ENCODE measurements at regions not wholly inside any gene's neighbourhood (a gene's known extent, or its start where the extent isn't known, plus 50 kb on each side); places are given as distances from the start of the nearest gene placed in this dataset.
A peak's percentile ranks its signal among the peaks of the same experiment; 100 is the strongest.

- DNase-seq = no peak
Measured at GRCh38 chr3:65231544-65231943, 543.7 kb upstream of the ADAMTS9 start.

DNA sequence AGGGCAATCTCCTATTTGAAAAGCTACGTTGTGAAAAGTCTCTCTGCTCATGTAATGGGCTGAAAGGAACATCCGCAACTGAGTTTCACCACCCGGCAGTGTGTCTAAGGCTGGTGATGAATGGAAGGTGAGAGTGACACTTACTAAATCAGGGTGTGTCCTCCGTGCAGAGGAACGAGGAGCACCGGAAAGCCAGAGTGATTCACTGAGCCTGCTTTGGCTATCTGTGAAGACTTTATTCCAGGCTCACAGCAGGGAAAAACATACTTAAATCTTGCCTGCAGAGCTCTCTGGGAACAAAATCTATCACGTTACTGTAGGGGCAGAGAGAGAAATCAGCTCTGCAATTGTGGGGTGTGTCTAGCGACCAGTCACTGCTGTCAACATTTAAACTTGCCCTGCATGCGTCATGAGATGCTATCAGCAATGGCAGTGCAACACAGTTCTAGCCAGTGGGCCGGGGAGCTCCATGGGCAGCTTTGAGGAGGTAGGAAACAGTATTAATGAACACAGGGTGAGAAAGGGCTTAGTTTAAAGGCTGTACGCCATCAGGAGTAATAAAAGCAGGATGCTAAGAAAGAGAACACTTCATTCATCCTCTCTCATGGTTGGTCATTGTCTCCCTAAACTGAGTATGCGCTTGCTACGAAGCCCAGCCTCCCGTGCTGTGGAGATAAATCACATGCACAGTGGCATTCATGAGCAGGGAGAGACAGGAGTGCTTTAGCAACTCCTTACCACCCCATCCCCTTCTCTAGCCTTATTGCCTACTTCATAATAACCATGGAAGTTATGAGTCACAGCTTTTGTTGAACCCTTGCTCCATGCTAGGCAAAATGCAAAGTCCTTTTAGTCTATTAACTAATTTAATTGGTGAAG, 542.7 kb upstream of the ADAMTS9 start:
- no peak for DNase-seq

DNA sequence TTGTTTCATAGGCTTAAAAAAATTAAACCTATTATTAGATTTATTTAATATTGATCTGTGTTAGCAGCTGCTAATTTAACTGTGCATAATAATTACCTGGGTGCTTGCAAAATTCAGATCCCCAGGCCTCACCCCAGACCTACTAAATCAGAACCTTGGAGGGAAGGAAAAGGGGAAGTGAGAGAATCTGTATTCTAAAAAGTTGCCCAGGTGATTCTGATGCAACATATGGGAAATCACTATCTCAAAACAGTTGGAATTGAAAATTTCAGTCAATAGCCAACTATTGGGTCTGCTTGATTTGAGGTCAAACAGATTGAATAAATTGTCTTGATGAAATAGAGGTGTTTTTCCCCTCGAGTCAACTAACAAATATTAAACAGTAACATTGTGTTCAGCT, 538.5 kb upstream of the ADAMTS9 start:
- no peak for DNase-seq

- DNase-seq = no peak
Measured at GRCh38 chr3:65210026-65210814, 522.4 kb upstream of the ADAMTS9 start.

GRCh38 chr3:65202395-65202794, 514.6 kb upstream of the ADAMTS9 start:
- no peak for DNase-seq

DNA sequence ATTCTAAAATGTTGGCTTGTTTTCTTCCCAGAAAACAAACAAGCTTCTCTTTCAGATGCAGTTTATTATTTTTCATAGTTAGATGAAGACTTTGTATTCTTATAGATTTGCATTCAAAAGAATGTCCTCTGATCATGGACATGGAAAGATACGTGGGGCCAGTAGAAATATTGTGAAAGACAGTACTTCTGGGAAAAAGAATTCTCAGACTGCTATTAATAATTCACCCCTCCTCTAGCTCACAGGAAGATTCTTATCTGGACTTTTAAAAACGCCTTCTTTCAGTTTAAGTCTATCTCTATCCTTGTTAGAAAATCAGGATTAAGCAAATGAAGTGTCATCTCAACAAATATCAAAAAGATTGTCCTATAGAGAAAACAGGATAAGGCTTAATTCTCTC, 514.1 kb upstream of the ADAMTS9 start:
- no peak for DNase-seq

DNA sequence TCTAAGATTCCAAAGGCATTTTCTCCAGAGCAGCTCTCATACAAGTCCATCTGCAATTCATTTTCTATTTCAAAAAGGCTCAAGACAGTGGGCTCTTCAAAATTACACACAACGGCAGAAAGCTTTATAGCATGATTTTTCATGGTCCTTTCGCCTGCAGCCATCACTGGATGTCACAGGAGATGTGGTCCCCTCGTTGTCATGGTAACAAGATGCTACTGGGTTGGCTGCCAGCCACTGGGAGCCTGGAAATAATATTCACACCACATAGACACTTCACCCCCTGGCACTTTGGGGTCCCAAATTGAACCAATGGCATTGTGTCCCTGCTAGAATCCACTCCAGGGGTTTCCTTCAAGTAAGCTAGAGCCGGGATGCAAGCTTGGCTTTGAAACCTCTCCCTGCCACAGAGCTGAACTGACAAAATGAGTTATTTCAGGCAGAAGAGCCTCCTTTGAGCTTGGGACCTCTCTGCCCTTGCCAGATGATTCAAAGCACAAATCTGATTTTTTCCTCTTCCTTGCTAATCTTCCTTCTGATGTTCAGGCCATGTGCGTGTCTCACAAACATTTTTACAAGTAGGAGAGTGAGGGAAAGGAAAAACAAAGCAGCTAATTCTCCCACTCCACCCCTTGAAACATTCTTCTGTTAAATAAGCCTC, 512.6 kb upstream of the ADAMTS9 start:
- no peak for DNase-seq

DNA sequence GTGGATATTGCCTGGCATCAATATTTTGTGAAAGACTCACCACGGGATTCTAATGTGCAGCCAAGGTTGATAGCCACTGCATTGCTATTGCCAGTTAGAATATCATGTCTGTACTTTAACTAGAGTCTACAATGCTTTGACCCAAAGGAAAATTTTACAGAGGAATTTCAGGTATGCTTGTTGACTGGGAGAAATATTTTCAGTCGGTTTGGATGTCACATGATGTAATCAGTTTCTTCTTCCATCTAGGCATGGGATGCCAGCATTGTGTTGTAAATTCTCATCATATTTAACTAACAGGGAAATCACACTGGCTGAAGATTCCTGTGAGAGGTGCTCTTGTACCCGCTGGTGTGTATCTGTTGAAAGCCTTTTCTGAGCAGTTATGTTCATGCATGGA, 508.9 kb upstream of the ADAMTS9 start:
- no peak for DNase-seq

- no peak for DNase-seq
Measured at GRCh38 chr3:65195211-65196006, 507.6 kb upstream of the ADAMTS9 start.

- DNase-seq = no peak
Measured at GRCh38 chr3:65194744-65195143, 506.9 kb upstream of the ADAMTS9 start.

GRCh38 chr3:65194047-65194714, 506.4 kb upstream of the ADAMTS9 start:
- no peak for DNase-seq

GRCh38 chr3:65193531-65193930, 505.7 kb upstream of the ADAMTS9 start:
- no peak for DNase-seq

- no peak for DNase-seq
Measured at GRCh38 chr3:65190111-65190510, 502.3 kb upstream of the ADAMTS9 start.

DNA sequence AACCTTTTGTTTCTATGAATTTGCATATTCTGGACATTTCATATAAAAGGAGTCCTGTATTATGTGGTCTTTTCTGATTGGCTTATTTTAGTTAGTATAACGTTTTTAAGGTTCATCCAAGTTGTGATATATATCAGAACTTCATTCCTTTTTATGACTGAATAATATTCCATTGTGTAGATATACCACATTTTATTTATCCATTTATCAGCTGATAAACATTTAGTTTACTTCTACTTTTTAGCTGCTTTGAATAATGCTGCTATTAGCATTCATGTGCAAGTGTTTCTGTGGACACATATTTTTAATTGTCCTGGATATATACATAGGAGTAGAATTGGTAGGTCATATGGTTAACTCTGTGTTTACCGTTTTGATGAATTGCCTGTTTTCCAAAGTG, 498.5 kb upstream of the ADAMTS9 start:
- DNase-seq = no peak

GRCh38 chr3:65182682-65183081, 494.9 kb upstream of the ADAMTS9 start:
- no peak for DNase-seq

GRCh38 chr3:65182085-65182484, 494.3 kb upstream of the ADAMTS9 start:
- DNase-seq = no peak

DNA sequence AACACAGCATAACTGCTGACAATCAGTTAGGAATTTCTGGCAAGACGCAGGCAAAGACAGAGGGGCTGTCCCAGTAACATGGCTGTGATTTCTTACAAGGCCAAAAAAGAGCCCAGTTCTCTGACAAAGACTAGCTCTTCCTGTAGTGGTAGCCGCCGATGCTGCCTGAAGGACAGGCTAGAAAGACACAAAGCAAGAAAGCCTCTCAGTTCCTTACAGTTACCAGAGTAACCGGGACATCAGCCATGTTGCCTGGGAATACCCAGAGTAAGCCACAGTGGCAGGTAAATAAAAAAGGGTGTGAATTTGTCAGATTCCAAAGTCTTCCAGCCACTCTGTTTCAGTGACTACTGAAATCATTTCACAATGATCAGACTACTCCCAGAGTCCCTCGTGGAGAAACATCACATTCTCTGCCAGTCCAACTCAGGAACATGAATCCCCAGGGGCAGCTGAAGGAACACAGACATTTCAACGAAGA, 493.6 kb upstream of the ADAMTS9 start:
- no peak for DNase-seq

- no peak for DNase-seq
Measured at GRCh38 chr3:65178703-65179102, 490.9 kb upstream of the ADAMTS9 start.

GRCh38 chr3:65177960-65178376, 490.2 kb upstream of the ADAMTS9 start:
- peak; percentile 36 for DNase-seq

DNA sequence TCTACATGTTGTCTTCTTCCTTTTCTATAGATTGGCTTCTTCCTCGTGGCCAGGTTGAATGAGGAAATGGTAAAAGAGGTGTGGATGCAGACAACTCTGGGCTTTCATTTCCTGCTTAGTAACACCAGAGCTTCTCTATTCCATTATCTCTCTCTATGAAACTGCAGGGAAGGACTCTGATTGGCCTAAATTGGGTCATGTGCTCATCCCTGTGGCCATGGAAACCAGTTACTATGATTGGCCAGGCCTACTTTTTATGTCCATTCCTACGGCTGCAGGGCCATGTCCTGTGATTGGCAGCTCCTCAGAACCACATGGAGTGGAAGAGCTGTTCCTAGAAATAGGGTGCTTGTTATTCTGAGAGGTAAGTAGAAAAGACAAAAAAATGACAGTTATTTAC, 486.9 kb upstream of the ADAMTS9 start:
- DNase-seq = no peak

GRCh38 chr3:65173841-65174240, 486.0 kb upstream of the ADAMTS9 start:
- DNase-seq = no peak

DNA sequence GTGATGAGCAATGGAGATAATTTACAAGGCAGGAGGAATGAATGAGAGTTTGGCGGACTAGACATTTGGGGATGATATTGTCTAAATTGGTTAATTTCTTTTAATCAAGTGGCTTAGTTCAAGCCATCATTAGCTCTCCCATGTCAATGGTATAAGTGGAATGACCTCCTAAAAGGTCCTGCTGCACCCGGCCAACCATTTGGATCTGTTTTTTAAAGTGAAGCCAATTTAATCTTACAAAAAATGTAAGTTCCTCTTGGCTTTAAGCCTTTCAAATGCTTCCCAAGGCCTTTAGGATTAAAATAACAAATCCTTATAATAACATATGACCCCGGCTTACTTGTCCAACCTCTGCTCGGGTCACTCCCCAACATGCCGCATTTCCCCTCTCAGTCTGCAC, 484.4 kb upstream of the ADAMTS9 start:
- DNase-seq = no peak

All from DMS153 (cell line).